ENCODE measurements at regions not wholly inside any gene's neighbourhood (a gene's known extent, or its start where the extent isn't known, plus 50 kb on each side); places are given as distances from the start of the nearest gene placed in this dataset.
"Not testable (repeated sequence)": the region's sequence is repeated elsewhere in the genome, so short reads cannot be mapped to it uniquely, and the experiment has no call there.

GRCh38 chr5:44048276-44048984 is 340.8 kb downstream of the FGF10 start:
- Histone ChIP-seq H3K9ac (ENCODE audit: control insufficient read depth, extremely low read depth, insufficient read depth, low read length) (no peak overlapping the region), H4K20me1 (ENCODE audit: control insufficient read depth, extremely low read depth, insufficient read depth, low read length) (no peaks in the 10 kb centered on the region), H3K27ac (ENCODE audit: control insufficient read depth, insufficient read depth, low read length) (no peak overlapping the region), H3K36me3 (ENCODE audit: control insufficient read depth in 2 of 2, extremely low read depth in 1 of 2, insufficient read depth in 2 of 2, low read length in 2 of 2) (no peaks in the 10 kb centered on the region), H3K79me2 (ENCODE audit: control insufficient read depth, insufficient read depth, low read length) (no peaks in the 10 kb centered on the region), H3K27me3 (ENCODE audit: control insufficient read depth, extremely low read depth, insufficient read depth, low read length) (no peaks in the 10 kb centered on the region), H2AFZ (ENCODE audit: control insufficient read depth, low read length) (no peak overlapping the region), H3K9me3 (ENCODE audit: control insufficient read depth, low read depth, low read length) (no peaks in the 10 kb centered on the region), H3K9me1 (ENCODE audit: control insufficient read depth, extremely low read depth, insufficient read depth, low read length) (no peaks in the 10 kb centered on the region), H3K4me1 (ENCODE audit: control insufficient read depth, extremely low read depth, insufficient read depth, low read length) (no peaks in the 10 kb centered on the region), H3K4me3 (ENCODE audit: control insufficient read depth in 2 of 3, extremely low read depth in 1 of 3, insufficient read depth in 2 of 3, low read depth in 1 of 3, low read length in 3 of 3) (no peak overlapping the region), H3K4me2 (ENCODE audit: control insufficient read depth, extremely low read depth, insufficient read depth, low read depth, low read length) (no peak overlapping the region)
- DNase-seq (ENCODE audit: low read depth, low spot score) (no peak), FAIRE-seq (no peak)
- dilution Hi-C loops (cut with MboI; ENCODE audit: extremely low pct_ligation_motif_present, low sequenced_read_pairs): no loop called here
- no peak for TF ChIP-seq EZH2 (IDR thresholded peaks at IDR 0.05; ENCODE audit: low read length)
- TF ChIP-seq, protein P1, sequence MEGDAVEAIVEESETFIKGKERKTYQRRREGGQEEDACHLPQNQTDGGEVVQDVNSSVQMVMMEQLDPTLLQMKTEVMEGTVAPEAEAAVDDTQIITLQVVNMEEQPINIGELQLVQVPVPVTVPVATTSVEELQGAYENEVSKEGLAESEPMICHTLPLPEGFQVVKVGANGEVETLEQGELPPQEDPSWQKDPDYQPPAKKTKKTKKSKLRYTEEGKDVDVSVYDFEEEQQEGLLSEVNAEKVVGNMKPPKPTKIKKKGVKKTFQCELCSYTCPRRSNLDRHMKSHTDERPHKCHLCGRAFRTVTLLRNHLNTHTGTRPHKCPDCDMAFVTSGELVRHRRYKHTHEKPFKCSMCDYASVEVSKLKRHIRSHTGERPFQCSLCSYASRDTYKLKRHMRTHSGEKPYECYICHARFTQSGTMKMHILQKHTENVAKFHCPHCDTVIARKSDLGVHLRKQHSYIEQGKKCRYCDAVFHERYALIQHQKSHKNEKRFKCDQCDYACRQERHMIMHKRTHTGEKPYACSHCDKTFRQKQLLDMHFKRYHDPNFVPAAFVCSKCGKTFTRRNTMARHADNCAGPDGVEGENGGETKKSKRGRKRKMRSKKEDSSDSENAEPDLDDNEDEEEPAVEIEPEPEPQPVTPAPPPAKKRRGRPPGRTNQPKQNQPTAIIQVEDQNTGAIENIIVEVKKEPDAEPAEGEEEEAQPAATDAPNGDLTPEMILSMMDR (optimal IDR thresholded peaks at IDR 0.05 in 1 of 3, IDR thresholded peaks at IDR 0.05 in 1 of 3, conservative IDR thresholded peaks at IDR 0.05 in 1 of 3; ENCODE audit: extremely low read depth in 1 of 3, insufficient read depth in 2 of 3, low read length in 3 of 3): no peak

GRCh38 chr5:44046619-44047364 is 342.4 kb downstream of the FGF10 start:
- no peaks in the 10 kb centered on the region for H4K20me1 ChIP-seq (ENCODE audit: control insufficient read depth, extremely low read depth, insufficient read depth, low read length)
- FAIRE-seq (no peak), DNase-seq (ENCODE audit: low read depth, low spot score) (no peak)
- no peaks in the 10 kb centered on the region for H3K9me1 ChIP-seq (ENCODE audit: control insufficient read depth, extremely low read depth, insufficient read depth, low read length)
- H3K4me3 ChIP-seq (ENCODE audit: control insufficient read depth in 2 of 3, extremely low read depth in 1 of 3, insufficient read depth in 2 of 3, low read depth in 1 of 3, low read length in 3 of 3): no peak overlapping the region
- H3K27me3 ChIP-seq (ENCODE audit: control insufficient read depth, extremely low read depth, insufficient read depth, low read length): no peaks in the 10 kb centered on the region
- no peaks in the 10 kb centered on the region for H3K36me3 ChIP-seq (ENCODE audit: control insufficient read depth in 2 of 2, extremely low read depth in 1 of 2, insufficient read depth in 2 of 2, low read length in 2 of 2)
- no peak overlapping the region for H3K9ac ChIP-seq (ENCODE audit: control insufficient read depth, extremely low read depth, insufficient read depth, low read length)
- H2AFZ ChIP-seq (ENCODE audit: control insufficient read depth, low read length): no peak overlapping the region
- no peaks in the 10 kb centered on the region for H3K9me3 ChIP-seq (ENCODE audit: control insufficient read depth, low read depth, low read length)
- dilution Hi-C loops (cut with MboI; ENCODE audit: extremely low pct_ligation_motif_present, low sequenced_read_pairs): no loop called here
- no peak overlapping the region for H3K4me2 ChIP-seq (ENCODE audit: control insufficient read depth, extremely low read depth, insufficient read depth, low read depth, low read length)
- H3K79me2 ChIP-seq (ENCODE audit: control insufficient read depth, insufficient read depth, low read length): no peaks in the 10 kb centered on the region
- no peak for TF ChIP-seq EZH2 (IDR thresholded peaks at IDR 0.05; ENCODE audit: low read length)
- TF ChIP-seq, protein P1 (optimal IDR thresholded peaks at IDR 0.05 in 1 of 3, IDR thresholded peaks at IDR 0.05 in 1 of 3, conservative IDR thresholded peaks at IDR 0.05 in 1 of 3; ENCODE audit: extremely low read depth in 1 of 3, insufficient read depth in 2 of 3, low read length in 3 of 3): no peak
- no peak overlapping the region for H3K27ac ChIP-seq (ENCODE audit: control insufficient read depth, insufficient read depth, low read length)
- no peaks in the 10 kb centered on the region for H3K4me1 ChIP-seq (ENCODE audit: control insufficient read depth, extremely low read depth, insufficient read depth, low read length)

- not testable (repeated sequence) for FAIRE-seq; H3K27ac ChIP-seq (ENCODE audit: control insufficient read depth, insufficient read depth, low read length)
Measured at GRCh38 chr5:44044549-44044948, 344.7 kb downstream of the FGF10 start.

More at GRCh38 chr5:44044549-44044948, 344.7 kb downstream of the FGF10 start:
- H3K4me2 ChIP-seq (ENCODE audit: control insufficient read depth, extremely low read depth, insufficient read depth, low read depth, low read length); H3K9me3 ChIP-seq (ENCODE audit: control insufficient read depth, low read depth, low read length); H3K36me3 ChIP-seq (ENCODE audit: control insufficient read depth in 2 of 2, extremely low read depth in 1 of 2, insufficient read depth in 2 of 2, low read length in 2 of 2); dilution Hi-C loops (cut with MboI; ENCODE audit: extremely low pct_ligation_motif_present, low sequenced_read_pairs); H3K27me3 ChIP-seq (ENCODE audit: control insufficient read depth, extremely low read depth, insufficient read depth, low read length); H3K9me1 ChIP-seq (ENCODE audit: control insufficient read depth, extremely low read depth, insufficient read depth, low read length); H3K4me1 ChIP-seq (ENCODE audit: control insufficient read depth, extremely low read depth, insufficient read depth, low read length); H2AFZ ChIP-seq (ENCODE audit: control insufficient read depth, low read length); H3K9ac ChIP-seq (ENCODE audit: control insufficient read depth, extremely low read depth, insufficient read depth, low read length); H3K79me2 ChIP-seq (ENCODE audit: control insufficient read depth, insufficient read depth, low read length); H3K4me3 ChIP-seq (ENCODE audit: control insufficient read depth in 2 of 3, extremely low read depth in 1 of 3, insufficient read depth in 2 of 3, low read depth in 1 of 3, low read length in 3 of 3); H4K20me1 ChIP-seq (ENCODE audit: control insufficient read depth, extremely low read depth, insufficient read depth, low read length); DNase-seq (ENCODE audit: low read depth, low spot score): not testable (repeated sequence)
